HG03159 (cell line): ENCODE measurements at regions not wholly inside any gene's neighbourhood (a gene's known extent, or its start where the extent isn't known, plus 50 kb on each side); places are given as distances from the start of the nearest gene placed in this dataset.

Experiments used
- ATAC-seq: cut with Tn5 transposase; IDR thresholded peaks from one replicate; pipeline ENCODE4 v1.9.1; 2021; ENCODE audit warnings: mild to moderate bottlenecking, moderate library complexity; ENCODE audit not compliant: unreplicated experiment

DNA sequence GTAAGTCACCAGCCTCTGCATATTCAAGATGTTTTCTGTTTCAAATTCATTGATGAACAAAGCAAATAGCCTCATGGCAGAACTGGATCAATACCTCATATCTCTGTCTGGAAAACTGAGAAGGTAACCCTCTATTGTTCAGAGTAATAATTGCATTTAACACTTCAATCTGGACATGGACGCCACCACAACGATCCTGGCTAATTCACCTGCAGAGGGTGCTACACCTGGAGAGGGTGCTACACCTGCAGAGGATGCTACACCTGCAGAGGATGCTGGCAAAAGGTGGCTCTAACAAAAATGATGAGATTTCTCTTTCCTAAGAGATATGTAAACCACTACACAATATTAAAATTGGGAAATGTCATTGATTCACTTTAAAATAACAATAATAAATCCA is 183.1 kb upstream of the HNRNPA3 start:
- no peak for ATAC-seq

- no peak for ATAC-seq
These were observed 182.7 kb upstream of the HNRNPA3 start for GRCh38 chr2:177029901-177030300.

GRCh38 chr2:177030451-177031105 is 182.0 kb upstream of the HNRNPA3 start:
- ATAC-seq, result no peak

DNA sequence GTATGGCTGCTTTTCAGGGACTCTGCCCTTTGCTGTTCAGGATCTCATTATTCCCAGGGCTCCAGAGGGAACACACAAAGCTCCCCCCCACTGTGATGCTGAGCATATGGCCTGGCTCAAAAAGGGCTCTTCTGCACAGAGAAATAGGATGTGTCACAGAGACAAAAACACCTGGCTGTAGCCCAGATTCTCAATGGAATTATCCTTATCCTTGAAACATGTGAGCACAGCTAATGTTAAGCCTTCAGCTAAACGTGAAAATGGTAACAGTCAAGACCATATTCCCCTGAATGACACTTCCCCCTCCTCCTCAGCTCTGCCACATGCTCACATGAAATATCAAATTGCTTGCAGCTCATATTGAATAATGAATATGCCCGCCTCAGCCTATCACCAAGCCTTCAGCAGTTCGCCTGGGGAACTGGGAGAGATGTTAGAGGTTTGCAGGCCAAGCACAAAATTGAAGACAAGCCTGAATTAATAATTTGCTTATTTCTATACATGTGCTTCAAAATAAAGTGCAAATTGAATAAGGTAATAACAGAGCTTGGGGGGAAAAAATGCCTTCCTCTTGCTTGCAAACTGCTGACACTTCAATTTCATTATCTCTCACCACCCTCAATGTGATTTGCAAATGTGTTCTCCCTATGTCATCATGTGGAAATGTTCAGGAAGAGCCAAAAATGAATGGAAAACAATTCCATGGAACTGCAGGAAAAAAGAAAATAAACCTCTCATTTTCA is 181.0 kb upstream of the HNRNPA3 start:
- ATAC-seq, result no peak

GRCh38 chr2:177036747-177037146 is 175.8 kb upstream of the HNRNPA3 start:
- no peak for ATAC-seq

GRCh38 chr2:177037569-177037968 is 175.0 kb upstream of the HNRNPA3 start:
- no peak for ATAC-seq

GRCh38 chr2:177038787-177039484 is 173.7 kb upstream of the HNRNPA3 start:
- no peak for ATAC-seq

GRCh38 chr2:177042311-177042710 is 170.3 kb upstream of the HNRNPA3 start:
- ATAC-seq, result no peak

GRCh38 chr2:177044671-177045070 is 167.9 kb upstream of the HNRNPA3 start:
- ATAC-seq, result no peak

DNA sequence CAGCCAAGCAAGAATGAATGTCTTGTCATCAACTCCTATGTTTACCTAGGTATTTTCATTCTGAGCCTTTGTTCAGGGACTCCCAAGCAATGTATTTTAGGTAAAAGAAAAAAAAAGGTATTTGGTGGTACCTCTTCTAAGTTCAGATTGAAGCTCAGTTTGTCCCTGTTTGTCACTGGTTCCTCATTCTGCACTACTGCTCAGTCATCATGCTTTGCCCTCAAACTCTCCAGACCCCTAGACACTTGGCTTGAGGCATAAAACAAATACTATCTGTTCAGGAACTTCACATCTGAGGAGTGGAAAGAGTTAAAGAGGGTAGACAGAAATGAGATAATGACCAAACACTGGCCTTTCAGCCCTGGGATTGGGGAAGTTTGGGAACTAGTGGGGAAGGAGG is 163.6 kb upstream of the HNRNPA3 start:
- ATAC-seq, result no peak

DNA sequence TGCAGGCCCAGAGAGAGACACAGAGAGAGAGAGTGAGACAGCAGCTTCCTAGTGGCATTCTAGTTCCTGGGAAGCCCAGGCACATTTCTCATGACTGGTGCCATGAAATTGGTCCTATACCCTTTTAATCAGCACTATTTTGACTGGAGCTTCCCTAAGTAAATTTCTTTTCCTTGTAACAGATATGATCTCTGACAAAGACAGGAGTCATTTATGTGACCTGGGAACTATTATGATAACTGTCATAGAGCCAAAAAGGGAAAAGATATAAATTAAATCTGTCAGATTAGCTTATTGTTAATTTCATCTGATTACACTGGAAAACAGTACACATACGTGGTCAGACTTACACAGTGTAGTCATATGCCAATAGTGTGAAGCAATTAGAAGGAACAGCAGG is 161.3 kb upstream of the HNRNPA3 start:
- ATAC-seq, result no peak

DNA sequence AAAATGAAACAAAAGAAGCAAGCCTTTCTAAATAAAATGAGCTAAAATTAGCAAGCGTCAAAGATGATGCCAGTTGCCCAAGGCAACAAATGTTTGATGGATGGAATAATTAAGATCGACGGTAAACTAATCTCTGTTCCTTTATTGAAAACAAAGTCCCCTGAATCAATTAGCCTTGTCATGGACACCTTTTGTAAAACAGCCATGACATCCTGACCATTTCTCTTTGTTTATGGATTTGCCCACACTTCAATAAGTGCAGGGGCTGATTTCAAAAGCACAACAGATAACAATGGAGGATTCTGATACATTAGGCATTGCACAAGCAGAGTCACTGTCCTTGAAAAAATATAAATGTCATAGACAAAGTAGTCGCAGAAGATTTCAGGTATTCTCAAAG is 160.1 kb upstream of the HNRNPA3 start:
- no peak for ATAC-seq

- ATAC-seq, result no peak
These were observed 159.6 kb upstream of the HNRNPA3 start for GRCh38 chr2:177053038-177053437.

DNA sequence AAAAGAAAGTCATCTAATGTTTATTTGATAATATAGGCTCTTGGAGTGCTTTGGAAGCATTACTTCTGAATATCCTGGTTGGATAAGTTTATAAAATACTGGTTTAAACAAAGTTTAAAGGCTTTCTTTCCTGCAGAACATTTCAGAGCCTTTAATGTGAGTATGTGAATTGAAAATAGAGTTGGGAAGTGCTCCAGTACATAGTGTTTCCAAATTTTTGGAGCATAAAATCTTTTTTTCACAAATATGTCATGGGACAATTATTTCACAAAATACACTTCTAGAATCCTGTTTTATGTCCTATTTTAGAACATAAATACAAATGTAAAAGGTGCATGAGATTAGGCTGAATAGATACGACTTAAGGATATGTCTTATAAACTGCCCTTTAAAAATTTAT is 158.9 kb upstream of the HNRNPA3 start:
- ATAC-seq, result no peak

DNA sequence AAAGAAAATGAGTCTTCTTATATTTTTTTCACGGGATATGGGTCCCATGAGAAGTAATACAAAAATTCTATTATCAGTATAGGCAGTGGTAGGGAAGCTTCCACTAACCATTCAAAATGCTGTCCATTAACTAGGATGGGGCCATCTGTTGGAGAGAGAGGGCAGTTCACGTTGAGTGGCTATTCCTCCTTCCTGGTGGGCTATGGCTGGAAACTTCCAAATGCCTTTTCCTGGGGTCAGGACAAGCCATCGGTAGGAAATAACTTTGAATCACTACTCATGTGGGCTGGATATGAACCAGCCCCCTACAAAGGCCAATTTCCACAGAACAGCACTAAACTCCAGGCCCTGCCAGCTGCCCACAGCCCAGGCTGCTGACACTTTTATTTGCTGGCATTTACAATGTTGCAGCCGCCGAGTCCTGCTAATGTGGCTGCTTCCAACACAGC is 156.1 kb upstream of the HNRNPA3 start:
- no peak for ATAC-seq

GRCh38 chr2:177058747-177059146 is 153.8 kb upstream of the HNRNPA3 start:
- ATAC-seq, result peak; percentile 72

DNA sequence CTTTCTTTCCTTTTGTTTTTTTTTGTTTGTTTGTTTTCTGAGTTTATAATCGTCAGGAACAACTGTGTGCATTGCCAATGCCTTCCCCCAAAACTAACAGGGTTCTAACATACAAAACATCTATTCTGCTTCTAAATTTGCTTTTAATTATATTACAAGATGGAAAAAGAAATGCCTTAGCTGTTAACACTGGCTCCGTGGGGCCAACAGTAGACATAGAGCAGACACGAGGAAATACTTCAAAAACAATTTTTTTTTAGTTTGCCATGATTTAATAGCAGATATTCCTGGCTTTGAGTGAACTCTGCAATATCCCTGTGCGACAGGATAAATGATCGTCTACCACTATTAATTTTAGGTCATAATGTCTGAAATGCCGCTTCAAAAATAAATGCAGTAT is 153.3 kb upstream of the HNRNPA3 start:
- ATAC-seq, result no peak

DNA sequence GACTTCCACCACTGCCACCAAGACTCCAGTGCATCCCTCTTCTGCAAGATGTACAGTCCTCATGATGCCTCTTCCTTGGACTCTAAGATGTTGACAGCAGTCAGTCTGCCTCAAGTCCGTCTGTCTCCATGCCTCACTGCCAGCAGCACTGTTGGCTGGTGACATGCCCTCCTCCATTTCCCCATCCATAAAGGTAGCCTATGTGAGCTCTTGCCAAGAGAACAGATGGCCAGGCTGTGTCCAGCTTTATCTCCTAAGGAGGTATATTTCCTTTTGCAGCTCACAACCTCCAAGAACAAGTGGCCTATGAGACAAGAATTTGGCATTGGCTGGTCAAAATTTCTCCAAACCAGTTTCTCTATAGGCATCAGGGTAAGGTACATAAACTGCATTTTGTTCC is 149.3 kb upstream of the HNRNPA3 start:
- ATAC-seq, result no peak

- ATAC-seq, result no peak
These were observed 148.2 kb upstream of the HNRNPA3 start for GRCh38 chr2:177064422-177064821.

DNA sequence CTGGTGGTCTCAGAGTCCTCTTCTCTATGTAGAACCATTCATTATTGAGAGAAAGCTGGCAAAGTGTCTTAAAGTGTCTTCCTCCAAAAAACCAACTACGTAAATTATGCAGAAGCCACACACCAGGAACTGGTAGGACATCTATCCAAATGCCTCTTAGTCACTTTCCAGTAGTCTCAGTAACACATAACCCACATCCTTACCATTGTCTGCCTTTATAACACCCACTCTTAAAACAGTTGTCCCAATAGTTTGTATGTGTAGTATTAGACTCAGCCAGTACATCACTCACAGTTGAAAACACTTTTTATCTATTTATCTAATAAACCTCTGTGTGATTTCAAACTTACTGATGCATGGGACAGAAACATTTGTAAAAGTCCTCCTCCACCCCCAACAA is 143.6 kb upstream of the HNRNPA3 start:
- no peak for ATAC-seq

DNA sequence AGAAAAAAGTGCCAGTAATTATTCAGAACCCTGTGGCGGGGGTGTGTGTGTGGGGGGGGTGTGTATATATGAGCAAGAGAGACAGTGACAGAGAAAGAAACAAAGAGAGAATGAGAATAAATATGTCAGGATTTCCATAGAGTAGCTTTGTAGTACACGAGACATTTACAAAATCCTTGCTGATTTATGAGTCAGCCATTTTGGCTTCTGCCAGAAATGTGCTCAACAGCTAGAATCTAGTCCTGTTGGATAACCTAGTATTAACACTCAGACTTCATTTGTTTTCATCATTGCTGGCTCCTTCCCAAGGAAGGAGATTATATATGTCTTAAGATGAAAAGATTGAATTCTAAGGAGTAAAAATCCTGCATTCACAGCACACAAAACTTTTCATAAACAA is 140.5 kb upstream of the HNRNPA3 start:
- no peak for ATAC-seq

GRCh38 chr2:177073611-177074010 is 139.0 kb upstream of the HNRNPA3 start:
- ATAC-seq, result no peak
